LNCaP clone FGC (cell line): ENCODE measurements at regions not wholly inside any gene's neighbourhood (a gene's known extent, or its start where the extent isn't known, plus 50 kb on each side); places are given as distances from the start of the nearest gene placed in this dataset.

Source experiments
- DNase-seq: peaks from one replicate; pipeline ENCODE4 v3.0.0-alpha.2; 2011; ENCODE audit warnings: low read depth
- H3K4me3 ChIP-seq: 2 replicates; pipeline ENCODE4 v1.5.1; 2011; ENCODE audit warnings: mild to moderate bottlenecking, low read depth, low read length, control low read depth
- CTCF ChIP-seq: IDR thresholded peaks from 2 replicates; pipeline ENCODE4 v1.5.1; 2012; ENCODE audit warnings: mild to moderate bottlenecking; ENCODE audit not compliant: control insufficient read depth, insufficient read depth; ENCODE audit errors: extremely low read depth

DNA sequence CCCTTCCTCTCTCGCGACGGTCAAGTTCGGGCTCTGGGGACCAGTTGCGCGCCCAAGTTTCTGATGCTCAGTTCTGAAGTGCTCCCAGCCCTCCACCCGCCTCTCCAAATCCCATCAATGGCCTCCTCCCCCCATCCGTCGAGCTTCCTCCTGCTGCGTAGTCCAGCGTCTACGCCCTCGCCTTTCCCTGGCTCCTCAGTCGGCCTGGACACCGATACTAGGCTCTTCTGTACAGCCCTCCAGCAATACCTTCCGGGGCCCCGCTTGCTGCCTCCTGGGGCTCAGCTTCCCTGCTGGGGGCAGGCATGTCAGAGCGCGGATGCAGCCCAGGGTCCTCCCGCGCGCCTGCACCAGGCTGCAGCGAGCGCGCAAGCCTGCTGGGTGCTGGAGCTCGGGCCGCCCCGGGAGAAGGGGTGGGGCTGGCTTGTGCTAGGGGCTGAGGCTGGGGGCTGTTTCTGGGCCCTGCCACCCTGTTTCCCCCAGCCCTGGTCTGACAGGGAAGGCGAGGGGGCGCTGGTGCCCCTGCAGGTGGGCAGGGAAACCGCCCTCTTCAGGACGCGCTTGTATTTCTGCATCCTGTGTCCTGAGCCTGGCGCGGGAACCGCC, 353.3 kb upstream of the SUCLG2 start:
- no peak for TF ChIP-seq CTCF
- H3K4me3 ChIP-seq, result no peak overlapping the region
- DNase-seq, result no peak

DNA sequence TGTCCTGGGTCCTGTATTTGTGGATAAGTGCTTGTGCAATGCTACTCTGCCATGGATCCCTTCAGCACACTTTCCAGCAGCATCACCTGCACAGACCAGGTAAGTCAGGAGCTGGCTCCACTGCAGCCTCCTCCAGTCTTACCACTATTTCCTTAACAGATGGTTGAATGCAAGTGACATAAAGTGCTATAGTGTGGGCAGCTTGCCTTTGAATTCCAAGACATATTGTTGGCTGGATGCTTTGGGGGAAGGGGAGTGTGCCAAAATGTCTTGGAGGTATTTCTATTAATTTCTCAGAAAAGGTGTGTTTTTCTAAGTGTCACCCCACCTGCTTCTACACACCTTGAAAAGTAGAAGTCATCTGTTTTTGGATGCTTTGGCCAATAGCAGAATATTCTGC, 352.2 kb upstream of the SUCLG2 start:
- TF ChIP-seq CTCF, result no peak
- no peak overlapping the region for H3K4me3 ChIP-seq
- DNase-seq, result no peak

DNA sequence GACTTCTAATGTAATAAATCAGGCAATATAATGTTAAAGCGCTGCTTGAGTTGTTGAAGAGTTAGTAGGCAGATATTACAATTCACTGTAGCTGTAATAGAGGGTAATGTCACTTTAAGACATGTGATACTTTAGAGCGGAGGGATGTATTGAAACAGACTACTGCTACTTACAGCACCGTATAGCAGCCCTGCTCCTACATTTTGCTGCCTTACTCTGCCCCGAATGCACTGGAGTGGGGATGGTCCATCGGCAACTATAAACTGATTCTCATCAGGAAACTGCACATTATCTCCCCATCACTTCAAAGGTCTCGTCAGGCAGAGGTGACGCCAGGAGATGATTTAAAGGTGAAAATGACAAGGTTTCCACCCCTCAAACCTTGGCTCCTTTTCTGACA, 349.7 kb upstream of the SUCLG2 start:
- no peak for DNase-seq
- H3K4me3 ChIP-seq, result no peak overlapping the region
- TF ChIP-seq CTCF, result no peak

DNA sequence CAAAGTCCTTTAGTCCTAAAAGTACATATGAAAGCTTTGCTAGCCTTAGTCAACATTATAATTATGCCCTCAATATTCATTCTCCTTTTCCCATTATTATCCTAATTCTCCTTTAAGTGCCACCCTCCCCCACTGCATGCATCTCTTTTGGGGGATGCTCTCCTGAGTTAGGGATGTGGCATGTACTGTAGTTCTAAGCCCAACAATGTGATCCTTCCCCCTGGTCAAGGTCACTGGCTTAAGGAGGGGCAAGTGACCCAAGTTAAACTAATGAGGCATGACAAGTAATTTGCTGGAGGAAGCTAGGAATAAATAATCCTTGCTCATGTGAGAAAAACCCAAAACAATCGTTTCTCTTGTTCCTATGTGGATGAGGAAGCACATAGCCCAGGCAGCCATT, 343.9 kb upstream of the SUCLG2 start:
- no peak for DNase-seq
- H3K4me3 ChIP-seq, result no peak overlapping the region
- TF ChIP-seq CTCF, result no peak

- H3K4me3 ChIP-seq, result no peak overlapping the region
- no peak for TF ChIP-seq CTCF
- no peak for DNase-seq
Measured at GRCh38 chr3:67995206-67995605, 340.8 kb upstream of the SUCLG2 start.

DNA sequence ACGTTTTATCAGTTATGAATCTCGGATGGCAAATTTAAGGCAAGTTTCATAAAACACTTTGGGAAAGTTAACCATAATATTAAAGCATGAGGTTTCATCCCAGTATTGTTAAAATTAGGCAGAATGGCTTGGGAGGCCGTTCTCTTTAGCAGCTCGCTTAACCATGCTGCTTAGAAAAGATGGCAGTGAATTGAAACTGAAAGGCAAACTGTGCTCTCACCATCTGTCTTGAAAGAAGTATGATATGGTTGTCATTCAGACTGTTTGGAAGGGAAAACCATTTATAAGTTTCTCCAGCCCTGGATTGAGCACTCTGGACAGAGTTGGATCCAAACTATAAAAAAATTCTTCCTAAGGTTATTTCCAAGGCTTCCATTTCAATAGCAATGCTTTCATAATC, 332.3 kb upstream of the SUCLG2 start:
- no peak for TF ChIP-seq CTCF
- H3K4me3 ChIP-seq, result no peak overlapping the region
- DNase-seq, result no peak

DNA sequence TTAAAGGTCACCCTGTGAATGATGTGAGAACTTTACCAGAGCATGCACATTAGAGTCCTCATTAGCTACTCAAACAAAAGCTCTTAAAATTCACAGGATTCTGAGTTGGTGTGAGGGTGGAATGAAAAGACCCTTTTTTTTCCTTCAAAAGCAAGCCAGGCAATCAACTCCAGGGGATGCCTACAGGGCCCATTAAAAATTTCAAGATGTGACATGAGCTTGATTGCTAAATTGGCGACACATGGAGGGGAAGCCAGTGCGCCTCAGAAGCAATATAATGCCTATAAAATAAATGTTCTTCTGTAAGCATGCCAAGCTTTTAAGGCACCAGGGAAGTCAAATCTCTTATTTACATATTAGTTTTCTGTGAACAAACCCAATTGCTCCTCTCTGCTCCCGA, 328.8 kb upstream of the SUCLG2 start:
- no peak for TF ChIP-seq CTCF
- no peak overlapping the region for H3K4me3 ChIP-seq
- DNase-seq, result no peak
